ENCODE measurements at regions not wholly inside any gene's neighbourhood (a gene's known extent, or its start where the extent isn't known, plus 50 kb on each side); places are given as distances from the start of the nearest gene placed in this dataset.
"Not testable (repeated sequence)": the region's sequence is repeated elsewhere in the genome, so short reads cannot be mapped to it uniquely, and the experiment has no call there.

GRCh38 chr4:29336861-29337260 lies 1383.3 kb upstream of the PCDH7 start:
- intact Hi-C loops (cut with DNase I, micrococcal nuclease) = no loop called here
- CTCF ChIA-PET = no interaction called here
- H3K4me3 ChIP-seq (ENCODE audit: low read length) = no peak overlapping the region
- ATAC-seq (ENCODE audit: poor library complexity) = no peak
- H3K4me1 ChIP-seq (ENCODE audit: insufficient read depth, low read length) = no peaks in the 10 kb centered on the region
- H3K4me3 Mint-ChIP-seq = no peak overlapping the region
- H3K27ac Mint-ChIP-seq = no peak overlapping the region
- no peaks in the 10 kb centered on the region for H3K36me3 Mint-ChIP-seq (ENCODE audit: low read depth)
- H3K27ac ChIP-seq (ENCODE audit: low read depth in 1 of 2, low read length in 2 of 2) = no peak overlapping the region
- no peak for TF ChIP-seq CTCF (IDR thresholded peaks at IDR 0.05)
- no peaks in the 10 kb centered on the region for H3K27me3 ChIP-seq (ENCODE audit: control insufficient read depth in 1 of 2, insufficient read depth in 2 of 2, low read length in 2 of 2)
- POLR2A ChIA-PET = no interaction called here
- no peaks in the 10 kb centered on the region for H3K4me1 Mint-ChIP-seq (ENCODE audit: low read depth)
- H3K27me3 Mint-ChIP-seq = no peaks in the 10 kb centered on the region
- peaks cover 0 to 4% of the 10 kb centered on the region in 2 experiments for H3K9me3 ChIP-seq (ENCODE audit: control insufficient read depth in 1 of 2, insufficient read depth in 1 of 2, low read length in 2 of 2)
- H3K9me3 Mint-ChIP-seq = peaks cover 10% of the 10 kb centered on the region
- no peaks in the 10 kb centered on the region for H3K36me3 ChIP-seq (ENCODE audit: insufficient read depth, low read length)
- no peak for DNase-seq

DNA sequence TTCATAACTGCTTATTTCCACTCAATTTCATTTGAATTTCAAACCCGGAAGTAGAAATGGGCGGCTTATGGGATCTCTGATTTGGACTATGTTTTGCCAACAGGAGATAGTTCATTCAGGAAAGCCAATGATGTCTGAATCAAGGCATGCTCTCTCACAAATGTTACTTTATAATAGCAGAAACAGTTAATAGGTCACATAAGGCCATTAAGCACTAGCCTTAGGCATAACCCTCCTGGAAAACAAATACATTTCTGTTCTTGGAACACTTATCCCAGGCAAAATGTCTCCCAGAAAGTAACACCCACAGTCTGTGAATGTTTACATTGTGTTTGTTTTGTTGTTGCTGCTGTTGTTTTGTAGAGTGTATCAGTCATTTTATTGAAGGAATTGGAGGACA lies 1347.2 kb upstream of the PCDH7 start:
- no peak for TF ChIP-seq CTCF (IDR thresholded peaks at IDR 0.05)
- Histone ChIP-seq H3K27me3 (ENCODE audit: control insufficient read depth in 1 of 2, insufficient read depth in 2 of 2, low read length in 2 of 2) (no peaks in the 10 kb centered on the region), H3K4me1 (ENCODE audit: insufficient read depth, low read length) (no peaks in the 10 kb centered on the region), H3K4me3 (ENCODE audit: low read length) (no peak overlapping the region), H3K9me3 (ENCODE audit: control insufficient read depth in 1 of 2, insufficient read depth in 1 of 2, low read length in 2 of 2) (peaks cover 0 to 15% of the 10 kb centered on the region in 2 experiments), H3K36me3 (ENCODE audit: insufficient read depth, low read length) (no peaks in the 10 kb centered on the region), H3K27ac (ENCODE audit: low read depth in 1 of 2, low read length in 2 of 2) (no peak overlapping the region)
- Mint-ChIP-seq H3K4me3 (no peak overlapping the region), H3K36me3 (ENCODE audit: low read depth) (no peaks in the 10 kb centered on the region), H3K9me3 (peaks cover 17% of the 10 kb centered on the region), H3K27ac (no peak overlapping the region), H3K4me1 (ENCODE audit: low read depth) (no peaks in the 10 kb centered on the region), H3K27me3 (no peaks in the 10 kb centered on the region)
- ATAC-seq (ENCODE audit: poor library complexity) = no peak
- POLR2A ChIA-PET = no interaction called here
- intact Hi-C loops (cut with DNase I, micrococcal nuclease) = no loop called here
- DNase-seq = no peak
- CTCF ChIA-PET = no interaction called here

DNA sequence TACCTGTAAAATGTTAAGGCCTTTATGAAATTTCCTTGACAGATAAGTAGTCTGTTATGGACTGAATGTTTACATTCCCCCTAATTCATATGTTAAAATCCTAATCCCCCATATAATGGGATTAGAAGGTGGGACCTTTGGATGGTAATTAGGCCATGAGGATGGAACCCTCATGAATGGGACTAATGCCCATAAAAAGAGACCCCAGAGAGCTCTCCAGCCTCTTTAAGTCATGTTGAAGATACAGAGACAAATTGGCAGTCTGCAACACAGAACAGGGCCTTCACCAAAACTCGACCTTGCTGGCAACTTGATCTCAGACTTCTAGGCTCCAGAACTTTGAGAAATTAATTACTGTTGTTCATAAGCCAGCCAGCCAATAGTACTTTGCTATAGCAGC lies 1344.5 kb upstream of the PCDH7 start:
- no peak for TF ChIP-seq CTCF (IDR thresholded peaks at IDR 0.05)
- no peaks in the 10 kb centered on the region for H3K36me3 Mint-ChIP-seq (ENCODE audit: low read depth)

GRCh38 chr4:29378237-29378636 lies 1341.9 kb upstream of the PCDH7 start:
- H3K36me3 ChIP-seq (ENCODE audit: insufficient read depth, low read length); H3K4me3 ChIP-seq (ENCODE audit: low read length); H3K9me3 ChIP-seq (ENCODE audit: control insufficient read depth in 1 of 2, insufficient read depth in 1 of 2, low read length in 2 of 2); H3K4me1 Mint-ChIP-seq (ENCODE audit: low read depth); H3K4me3 Mint-ChIP-seq; DNase-seq; H3K27me3 Mint-ChIP-seq; H3K36me3 Mint-ChIP-seq (ENCODE audit: low read depth); intact Hi-C loops (cut with DNase I, micrococcal nuclease); CTCF ChIA-PET; H3K4me1 ChIP-seq (ENCODE audit: insufficient read depth, low read length); H3K27ac Mint-ChIP-seq; H3K27me3 ChIP-seq (ENCODE audit: control insufficient read depth in 1 of 2, insufficient read depth in 2 of 2, low read length in 2 of 2); H3K27ac ChIP-seq (ENCODE audit: low read depth in 1 of 2, low read length in 2 of 2); POLR2A ChIA-PET; ATAC-seq (ENCODE audit: poor library complexity): not testable (repeated sequence)
- peaks cover 13% of the 10 kb centered on the region for H3K9me3 Mint-ChIP-seq

More for the DNA sequence above, 1344.5 kb upstream of the PCDH7 start:
- Histone ChIP-seq H3K36me3 (ENCODE audit: insufficient read depth, low read length) (no peaks in the 10 kb centered on the region), H3K4me1 (ENCODE audit: insufficient read depth, low read length) (no peaks in the 10 kb centered on the region), H3K4me3 (ENCODE audit: low read length) (no peak overlapping the region), H3K9me3 (ENCODE audit: control insufficient read depth in 1 of 2, insufficient read depth in 1 of 2, low read length in 2 of 2) (peaks cover 0 to 4% of the 10 kb centered on the region in 2 experiments), H3K27me3 (ENCODE audit: control insufficient read depth in 1 of 2, insufficient read depth in 2 of 2, low read length in 2 of 2) (no peaks in the 10 kb centered on the region), H3K27ac (ENCODE audit: low read depth in 1 of 2, low read length in 2 of 2) (no peak overlapping the region)
- Mint-ChIP-seq H3K4me3 (no peak overlapping the region), H3K27me3 (no peaks in the 10 kb centered on the region), H3K9me3 (peaks cover 15% of the 10 kb centered on the region), H3K27ac (no peak overlapping the region), H3K4me1 (ENCODE audit: low read depth) (no peaks in the 10 kb centered on the region)
- POLR2A ChIA-PET = no interaction called here
- intact Hi-C loops (cut with DNase I, micrococcal nuclease) = no loop called here
- CTCF ChIA-PET = no interaction called here
- DNase-seq (no peak), ATAC-seq (ENCODE audit: poor library complexity) (no peak)

All from CD4-positive, alpha-beta T cell (primary cell).